ENCODE measurements at regions not wholly inside any gene's neighbourhood (a gene's known extent, or its start where the extent isn't known, plus 50 kb on each side); places are given as distances from the start of the nearest gene placed in this dataset.
"Not testable (repeated sequence)": the region's sequence is repeated elsewhere in the genome, so short reads cannot be mapped to it uniquely, and the experiment has no call there.

DNA sequence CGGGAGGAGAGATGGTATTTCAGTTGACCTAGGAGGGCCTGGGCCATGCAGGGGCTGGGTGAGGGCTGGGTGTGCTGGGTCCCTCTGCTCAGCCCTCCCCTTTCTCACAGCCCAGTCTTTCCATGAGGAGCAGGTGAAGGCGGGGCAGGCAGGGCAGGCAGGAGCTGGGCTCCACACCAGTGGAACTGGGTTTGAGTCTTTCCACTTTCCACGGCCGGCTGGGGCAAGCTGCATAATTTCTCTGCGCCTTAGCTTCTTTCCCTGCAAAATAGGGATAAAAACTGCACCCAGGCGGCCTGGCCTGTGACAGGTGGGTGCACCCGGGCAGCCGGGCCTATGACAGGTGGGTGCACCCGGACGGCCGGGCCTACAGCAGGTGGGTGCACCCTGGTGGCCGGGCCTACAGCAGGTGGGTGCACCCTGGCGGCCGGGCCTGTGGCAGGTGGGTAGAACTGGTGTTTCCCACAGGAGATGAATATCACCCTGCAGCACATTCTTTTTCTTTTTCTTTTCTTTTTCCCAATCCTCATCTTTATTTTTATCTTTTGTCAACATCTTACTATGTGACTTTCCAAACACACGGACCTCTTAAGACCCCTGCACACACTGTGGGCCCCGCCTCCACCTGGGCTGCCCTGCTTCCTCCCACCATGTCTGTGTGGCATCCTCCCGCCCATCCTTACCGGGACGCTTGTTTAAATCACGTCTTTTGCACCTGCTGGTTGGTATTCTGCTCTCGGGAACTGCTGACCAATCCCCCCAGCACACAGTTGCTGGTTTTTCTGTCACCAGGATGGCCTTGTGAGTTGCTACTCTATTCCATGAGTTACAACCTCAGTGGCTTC is 111.3 kb downstream of the NPIPB11 start:
- DNase-seq = not testable (repeated sequence)

DNA sequence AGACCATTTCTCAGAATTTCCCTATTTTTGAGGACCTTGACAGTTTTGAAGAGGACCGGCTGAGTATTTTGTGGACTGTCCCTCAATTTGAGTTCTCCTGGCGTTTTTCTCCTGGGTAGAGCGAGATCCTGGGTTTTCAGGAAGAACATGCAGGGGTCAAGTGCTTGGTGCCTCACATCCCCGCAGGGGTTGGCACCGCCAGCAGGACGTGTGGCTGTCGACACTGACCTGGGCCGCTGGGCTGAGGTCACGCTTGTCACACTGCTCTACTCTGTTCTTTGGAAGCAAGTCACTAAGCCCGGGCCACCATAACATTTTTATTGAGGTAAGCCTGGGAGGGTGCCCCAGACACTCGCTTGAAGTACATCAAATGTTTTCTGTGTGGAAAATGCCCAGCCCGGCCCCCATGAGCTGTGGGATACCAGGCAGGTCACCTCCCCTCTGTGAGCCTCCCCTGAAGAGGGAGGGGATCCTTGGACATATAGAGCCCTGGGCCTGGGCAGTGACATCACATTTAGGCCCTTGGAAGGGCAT is 112.0 kb downstream of the NPIPB11 start:
- not testable (repeated sequence) for DNase-seq

DNA sequence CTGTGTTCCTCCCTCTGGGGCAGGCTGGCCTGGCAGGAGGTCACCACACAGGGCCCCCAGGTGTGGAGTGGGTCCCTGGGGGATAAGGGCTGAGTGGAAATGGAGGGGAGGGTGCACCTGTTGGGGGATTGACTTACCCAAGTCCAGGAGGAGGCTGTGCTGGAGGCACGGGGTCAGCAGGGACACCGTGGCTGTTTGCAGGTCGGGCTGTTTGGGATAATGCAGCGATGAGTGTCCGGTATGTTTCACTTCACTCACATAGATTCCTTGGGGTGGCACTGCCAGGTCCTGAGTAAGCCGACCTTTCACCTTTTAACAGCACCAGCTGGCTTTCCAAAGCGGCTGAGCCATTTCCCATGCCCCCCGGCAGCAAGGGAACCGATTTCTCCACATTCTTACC is 113.0 kb downstream of the NPIPB11 start:
- not testable (repeated sequence) for DNase-seq

DNA sequence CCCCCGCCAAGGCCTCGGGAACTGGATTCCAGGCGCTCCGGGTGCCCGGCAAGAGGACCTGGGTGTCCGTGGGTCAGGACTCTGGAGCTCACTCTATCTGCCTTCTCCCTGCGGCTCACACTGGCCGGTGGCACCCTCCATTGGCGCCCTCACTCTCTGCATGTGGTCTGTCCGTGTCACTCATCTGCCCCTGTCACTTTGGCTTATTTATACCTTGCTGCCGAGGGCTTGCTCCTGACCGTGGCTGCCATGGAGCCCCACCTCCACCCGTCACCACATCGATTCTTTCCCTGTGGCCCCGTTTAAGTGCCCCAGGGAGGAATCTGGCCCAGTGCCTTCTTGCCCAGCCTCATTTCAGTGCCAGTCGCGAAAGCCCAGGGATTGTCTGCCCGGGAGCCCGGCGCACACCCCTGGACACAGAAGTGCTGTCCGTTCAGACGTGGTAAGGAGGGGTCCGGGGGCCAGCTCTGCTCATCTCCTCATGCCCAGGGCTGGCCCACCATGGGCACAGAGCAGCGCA is 113.5 kb downstream of the NPIPB11 start:
- not testable (repeated sequence) for DNase-seq

DNA sequence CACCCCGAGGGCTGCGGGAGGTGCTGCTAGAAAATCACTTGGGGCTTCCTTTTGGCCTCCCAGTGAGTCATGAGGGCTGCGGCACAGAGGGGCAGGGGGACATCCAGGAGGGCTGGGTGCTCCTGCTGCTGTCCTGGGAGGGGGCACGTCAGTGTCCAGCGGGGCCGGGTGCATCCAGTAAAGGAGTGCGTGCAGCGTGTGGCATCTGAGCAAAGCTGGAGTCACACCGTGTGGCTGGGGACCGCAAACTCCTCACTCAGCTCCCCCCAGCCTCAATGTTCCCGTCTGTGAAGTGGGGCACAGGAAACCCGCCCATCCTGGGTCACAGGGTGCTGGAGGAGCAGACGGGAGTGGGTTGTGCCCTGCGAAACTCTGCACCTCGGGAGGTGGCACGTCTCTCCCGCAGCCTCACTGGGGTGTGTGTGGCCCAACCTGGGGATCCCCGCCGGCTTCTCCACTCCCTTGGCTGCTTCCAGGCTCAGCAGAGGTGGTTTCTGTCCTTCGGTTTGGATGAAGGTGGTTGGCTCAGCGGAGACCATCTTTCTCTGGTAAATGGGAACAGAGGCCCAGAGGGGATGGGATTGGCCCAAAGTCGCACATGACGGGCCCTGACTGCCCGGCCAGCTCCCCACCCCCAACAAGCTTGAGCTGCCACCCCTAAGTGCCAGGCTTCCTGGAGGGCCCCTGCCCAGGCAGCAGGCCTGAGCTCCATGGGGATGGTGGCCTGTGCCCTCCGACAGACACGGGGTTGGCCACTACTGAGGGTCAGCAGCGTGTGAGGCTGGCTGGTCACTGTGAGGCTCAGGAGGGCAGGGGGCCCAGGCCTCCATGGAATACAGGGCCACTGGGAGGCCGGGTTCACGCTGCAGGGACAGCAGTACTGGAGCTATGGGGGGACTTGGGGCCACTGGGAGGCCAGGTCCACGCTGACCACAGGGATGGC is 114.9 kb downstream of the NPIPB11 start:
- peak; percentile 39 for DNase-seq

DNA sequence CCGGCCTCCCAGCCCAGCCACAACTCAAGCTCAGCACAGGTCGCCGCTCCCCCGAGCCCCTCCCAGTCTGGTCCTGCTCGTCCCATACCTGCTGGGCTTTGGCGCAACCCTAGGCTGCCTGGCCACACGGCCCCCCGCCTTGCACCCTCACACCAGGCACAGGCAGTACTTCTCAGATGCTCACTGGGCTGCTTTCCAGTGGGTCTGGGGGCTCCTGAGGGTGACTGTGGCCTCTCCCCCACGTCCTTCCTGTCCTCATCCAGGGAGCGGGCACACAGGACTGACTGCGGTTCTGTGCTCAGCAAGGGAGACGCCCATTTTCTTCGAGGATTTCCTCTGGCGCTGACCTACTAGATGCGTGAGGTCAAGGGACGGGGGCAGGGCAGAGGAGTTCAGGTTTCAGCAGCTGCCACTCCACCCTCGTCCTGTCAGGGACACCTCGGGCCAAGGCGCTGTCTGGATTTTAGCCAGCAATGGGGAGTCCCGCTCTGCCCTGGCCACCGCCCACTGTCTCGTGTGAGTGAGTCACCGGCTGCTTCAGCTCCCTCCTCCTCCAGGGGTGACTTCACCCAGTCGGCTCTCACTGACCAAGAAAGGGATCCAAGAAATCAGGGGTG is 115.8 kb downstream of the NPIPB11 start:
- peak; percentile 89 for DNase-seq

DNA sequence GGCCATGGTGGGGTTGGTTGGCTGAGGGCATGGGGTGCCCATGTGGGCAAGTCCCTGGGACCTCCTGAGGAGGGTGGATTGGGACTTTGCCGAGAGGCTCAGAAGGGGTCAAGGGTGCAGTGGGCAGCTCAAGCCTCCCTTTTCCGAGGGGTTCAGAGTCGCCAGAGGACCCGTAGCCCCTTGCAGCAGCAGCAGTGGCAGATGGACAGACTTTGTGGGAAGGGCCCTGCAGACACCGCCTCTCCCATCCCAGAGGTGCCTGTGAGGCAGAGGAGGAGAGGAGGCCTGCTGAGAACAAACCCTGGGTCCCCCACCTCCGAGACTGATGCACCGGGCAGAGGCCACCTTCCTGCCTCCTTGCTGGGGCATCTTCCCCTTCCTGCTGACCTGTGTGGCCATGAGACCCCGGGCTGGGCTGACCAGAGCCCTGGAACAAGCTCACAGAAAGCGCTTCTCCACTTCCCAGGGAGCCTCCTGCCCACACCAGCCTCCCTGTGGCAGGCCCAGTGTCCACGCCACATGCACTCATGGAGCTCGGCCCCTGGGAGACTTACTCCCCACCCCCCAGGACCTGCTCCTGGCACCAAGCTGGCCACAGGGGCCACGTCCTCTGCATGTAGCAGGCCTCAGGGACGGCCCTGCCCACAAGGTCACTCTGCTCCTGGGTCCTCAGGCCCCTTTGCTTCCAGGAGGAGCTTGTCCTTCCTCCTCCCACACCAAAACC is 116.8 kb downstream of the NPIPB11 start:
- DNase-seq = not testable (repeated sequence)

DNA sequence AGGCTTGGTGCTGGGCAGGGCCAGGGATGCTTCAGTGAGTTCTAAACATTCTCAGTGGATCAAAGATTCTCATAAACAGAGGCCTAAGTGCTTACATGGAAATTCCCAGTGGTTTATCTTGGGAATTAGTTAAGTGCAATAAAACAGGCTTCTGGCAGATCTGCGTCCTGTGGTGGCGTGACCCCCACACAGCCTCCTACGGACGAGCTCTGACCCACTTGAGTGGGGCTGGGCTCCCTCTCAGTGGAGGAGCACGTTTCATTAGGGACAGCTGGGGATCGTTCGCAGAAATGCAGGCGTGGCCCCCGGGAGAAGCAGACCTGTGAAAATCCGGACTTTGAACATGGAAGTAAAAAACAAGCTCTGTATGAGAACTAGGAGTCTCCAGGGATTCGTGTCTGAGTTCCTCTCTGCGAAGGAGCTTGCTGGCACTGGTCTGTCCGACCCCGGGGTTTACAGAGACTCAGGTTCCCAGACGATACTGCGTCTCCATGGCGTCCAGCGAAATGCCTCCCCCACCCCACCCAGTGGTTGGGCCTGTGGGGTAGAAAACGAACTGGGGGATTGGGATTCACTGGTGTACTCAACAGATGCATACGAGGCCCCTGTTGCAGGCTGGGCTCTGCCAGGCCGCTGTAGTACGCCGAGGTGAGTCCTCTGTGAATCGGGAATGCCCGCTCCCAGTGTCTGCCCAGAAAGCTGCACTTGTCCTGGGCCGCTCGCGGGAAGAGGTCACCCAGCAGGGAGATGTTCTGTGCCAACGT is 117.6 kb downstream of the NPIPB11 start:
- DNase-seq = not testable (repeated sequence)

DNA sequence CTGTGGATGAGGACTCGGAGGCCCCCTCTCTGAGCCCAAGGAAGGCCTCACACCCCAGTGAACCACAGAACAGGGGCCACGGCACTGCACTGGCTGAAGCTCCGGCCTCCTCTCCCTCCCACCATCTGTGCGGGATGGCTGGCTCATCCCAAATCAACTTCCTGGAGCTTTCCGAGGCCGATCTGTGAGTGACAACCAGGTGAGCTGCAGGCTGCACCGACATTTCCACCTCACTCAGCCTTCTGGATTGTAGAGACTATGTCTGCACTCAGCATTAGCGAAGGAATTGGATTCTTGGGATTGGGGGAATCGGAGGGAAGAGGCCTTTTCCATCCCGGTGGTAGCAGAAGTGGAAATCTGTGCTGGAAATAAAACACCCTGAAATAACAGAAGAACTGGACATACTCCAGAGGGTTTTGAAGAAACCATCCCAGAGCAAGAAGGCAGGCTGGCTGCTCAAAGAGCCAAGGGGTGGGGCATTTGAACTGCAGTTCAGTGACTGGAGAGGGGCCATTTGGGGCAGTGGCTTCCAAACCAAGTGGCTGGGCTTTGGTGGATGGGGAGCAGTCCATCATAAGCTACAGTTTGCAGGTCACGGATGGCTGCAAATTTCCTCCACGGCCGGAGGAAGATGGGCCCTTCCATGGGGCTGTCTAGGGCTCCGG is 118.5 kb downstream of the NPIPB11 start:
- not testable (repeated sequence) for DNase-seq

DNA sequence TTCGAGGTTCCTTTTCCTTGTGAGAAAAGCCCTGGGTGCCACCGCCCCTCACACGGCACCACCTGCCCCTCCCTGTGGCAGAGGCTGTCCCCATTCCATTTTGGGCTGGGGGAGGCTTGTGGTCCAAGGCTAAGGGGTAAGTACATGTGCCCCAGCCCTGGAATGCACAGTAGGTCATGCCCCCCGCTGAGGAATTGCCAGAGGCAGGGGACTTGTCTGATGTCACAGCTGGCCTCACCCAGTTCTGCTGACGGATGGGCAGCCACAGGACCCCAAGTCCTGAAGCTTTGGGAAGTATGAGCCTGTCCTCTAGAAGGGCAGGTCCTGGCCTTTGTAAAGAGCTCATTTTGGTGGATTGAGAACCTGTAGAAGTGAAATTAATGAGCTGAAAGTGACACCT is 119.3 kb downstream of the NPIPB11 start:
- DNase-seq = not testable (repeated sequence)

DNA sequence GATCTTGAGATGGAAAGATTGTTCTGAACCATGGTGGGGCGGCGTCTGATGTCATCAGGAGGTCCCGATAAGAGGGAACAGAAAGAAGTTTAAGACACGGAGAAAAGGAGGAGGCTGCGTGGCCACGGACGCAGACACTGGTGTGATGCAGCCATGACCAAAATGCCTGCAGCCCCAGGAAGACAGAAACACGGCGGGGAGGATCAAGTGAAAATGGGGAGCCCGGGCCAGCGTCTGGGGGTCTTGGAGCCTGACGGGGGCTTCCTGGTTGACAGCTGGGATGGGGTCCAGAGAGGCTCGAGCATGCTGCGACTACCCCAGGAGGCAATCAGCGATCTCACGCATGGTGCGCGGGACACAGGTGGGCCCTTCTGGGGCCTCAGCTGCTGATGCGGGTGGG is 119.7 kb downstream of the NPIPB11 start:
- not testable (repeated sequence) for DNase-seq

DNA sequence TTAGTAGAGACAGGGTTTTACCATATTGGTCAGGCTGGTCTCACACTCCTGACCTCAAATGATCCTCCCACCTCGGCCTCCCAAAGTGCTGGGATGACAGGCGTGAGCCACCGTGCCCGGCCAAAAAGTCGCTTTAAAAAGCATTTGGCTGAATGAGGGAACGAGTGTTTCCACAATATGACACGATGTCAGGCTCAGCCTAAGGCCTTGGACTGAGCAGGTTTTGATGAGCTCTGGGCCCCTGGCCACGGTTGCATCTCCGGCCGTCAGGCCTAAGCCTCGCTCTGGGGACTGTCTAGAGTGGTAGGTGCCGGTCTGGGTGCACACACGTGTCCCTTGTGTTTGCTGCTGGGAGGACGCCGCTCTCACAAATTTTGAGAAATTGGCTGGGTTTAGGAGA is 120.3 kb downstream of the NPIPB11 start:
- DNase-seq = not testable (repeated sequence)

DNA sequence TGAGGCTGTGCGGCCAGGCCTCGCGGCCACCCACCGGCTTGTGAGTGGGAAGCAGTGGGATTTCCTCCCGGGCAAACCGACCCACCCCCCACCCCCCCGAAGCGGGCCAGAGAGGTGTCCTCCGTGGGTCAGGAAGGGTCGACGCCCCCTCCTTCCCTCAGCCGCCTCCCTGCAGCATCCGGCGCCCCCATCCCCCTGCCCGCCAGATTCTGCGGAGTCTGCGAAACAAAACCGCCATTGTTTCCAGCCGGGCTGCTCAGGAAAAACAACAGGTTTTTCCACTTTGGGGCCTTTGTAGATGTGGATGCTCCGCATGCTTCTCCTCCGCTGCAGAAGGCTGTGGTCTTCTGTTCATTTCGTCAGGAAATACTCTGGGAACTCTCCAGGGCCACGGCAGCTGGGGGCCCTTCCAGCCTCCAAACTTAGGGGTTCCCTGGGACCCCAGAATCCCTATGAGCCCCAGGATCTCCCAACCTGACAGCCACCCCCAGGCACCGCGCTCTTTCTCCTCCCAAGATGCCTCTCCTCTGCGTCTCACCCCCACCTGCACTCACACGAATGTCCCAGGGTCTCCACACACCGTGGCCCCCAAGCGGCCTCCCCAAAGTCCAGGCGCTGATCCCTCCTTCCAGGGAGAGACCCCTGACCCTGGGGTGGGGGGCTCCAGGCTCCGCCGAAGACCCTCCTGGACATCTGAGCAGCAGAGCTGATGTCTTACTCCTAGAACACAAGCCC is 121.2 kb downstream of the NPIPB11 start:
- not testable (repeated sequence) for DNase-seq

DNA sequence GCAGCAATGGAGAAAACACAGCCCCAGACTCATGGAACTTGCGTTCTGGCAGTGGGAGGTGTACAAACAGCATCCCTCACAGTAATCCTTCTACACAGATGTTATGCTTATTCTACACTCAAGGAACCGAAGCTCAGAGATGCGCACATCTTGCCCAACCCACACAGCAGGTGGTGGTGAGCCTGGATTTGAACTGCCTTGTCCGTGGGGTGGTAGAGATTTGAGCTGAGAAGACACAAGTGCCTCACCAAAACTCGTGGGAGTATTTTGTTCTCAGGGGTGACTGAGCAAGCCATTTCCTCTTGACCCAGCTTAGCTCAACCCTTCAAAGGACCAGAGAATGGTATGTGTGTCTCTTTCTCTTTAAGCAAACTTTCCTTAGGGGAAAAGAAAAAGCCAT is 121.8 kb downstream of the NPIPB11 start:
- DNase-seq = not testable (repeated sequence)

DNA sequence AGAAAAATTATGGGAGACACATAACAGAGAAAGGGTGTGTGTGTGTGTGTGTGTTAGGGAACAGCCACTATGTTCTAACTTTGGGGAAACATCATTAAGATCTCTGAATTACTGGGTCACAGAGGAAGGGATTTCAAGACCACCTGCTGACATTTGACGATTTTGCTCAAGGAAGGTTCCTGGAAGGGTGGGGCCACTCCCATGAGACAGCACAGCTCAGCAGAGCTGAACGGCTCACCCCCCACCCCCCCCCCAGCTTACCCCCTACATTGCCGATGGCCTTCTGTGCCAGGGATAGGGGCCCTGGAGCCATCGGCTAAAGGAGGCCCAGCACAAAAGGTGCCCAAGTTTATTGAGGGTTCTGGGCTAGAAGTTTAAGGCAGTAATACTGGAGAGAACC is 122.4 kb downstream of the NPIPB11 start:
- DNase-seq = not testable (repeated sequence)

DNA sequence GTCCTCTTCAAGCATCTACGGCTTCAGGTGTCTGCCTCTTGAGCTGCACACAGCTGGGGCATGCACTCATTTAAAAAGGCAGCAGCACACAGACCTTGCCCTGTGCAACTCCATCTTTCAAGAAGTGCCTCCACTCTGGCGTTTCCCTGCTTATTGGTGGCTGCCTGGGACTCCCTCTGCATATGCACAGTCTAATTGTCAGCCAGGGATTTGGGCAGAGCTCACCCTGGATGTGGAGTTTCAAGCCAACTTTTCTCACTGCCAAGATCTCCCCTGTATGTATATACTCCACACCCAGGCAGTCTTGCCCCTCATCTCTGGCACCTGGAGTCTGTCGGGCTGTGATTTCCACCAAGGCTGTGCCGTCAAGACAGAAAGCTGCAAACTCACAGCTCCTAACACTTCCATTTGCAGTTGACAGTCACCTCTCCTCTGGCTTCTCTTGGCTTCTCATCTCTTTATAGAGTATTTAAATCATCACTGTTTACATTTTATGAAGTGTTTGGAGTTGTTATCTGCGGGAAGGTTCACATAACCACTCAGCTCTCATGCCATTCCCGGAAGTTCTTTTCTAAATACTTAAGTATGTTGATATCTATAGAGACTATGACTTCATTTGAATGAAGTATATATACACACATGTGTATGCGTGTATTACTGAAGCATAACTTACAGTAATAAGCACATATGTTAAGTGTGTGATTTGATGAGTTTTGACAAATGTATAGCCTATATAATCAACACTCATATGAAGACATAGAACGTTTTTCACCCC is 128.2 kb downstream of the NPIPB11 start:
- not testable (repeated sequence) for DNase-seq

DNA sequence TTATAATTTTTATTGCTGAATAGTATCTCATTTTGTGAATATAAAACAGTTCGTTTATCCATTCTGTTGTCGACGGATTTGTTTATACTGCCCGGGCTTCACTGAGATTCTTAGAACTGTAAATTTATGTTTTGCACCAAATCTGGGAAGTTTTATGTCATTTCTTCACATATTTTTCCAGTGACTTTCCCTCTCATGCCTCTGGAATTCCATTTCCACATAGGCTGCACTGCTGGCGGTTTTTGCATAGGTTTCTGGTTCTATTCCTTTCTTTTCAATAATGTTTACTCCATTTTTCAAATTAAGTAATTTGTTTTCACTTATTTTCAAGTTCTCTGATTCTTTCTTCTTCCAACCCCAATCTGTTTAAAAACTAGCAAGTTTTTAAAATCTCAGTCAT is 130.1 kb downstream of the NPIPB11 start:
- DNase-seq = not testable (repeated sequence)

DNA sequence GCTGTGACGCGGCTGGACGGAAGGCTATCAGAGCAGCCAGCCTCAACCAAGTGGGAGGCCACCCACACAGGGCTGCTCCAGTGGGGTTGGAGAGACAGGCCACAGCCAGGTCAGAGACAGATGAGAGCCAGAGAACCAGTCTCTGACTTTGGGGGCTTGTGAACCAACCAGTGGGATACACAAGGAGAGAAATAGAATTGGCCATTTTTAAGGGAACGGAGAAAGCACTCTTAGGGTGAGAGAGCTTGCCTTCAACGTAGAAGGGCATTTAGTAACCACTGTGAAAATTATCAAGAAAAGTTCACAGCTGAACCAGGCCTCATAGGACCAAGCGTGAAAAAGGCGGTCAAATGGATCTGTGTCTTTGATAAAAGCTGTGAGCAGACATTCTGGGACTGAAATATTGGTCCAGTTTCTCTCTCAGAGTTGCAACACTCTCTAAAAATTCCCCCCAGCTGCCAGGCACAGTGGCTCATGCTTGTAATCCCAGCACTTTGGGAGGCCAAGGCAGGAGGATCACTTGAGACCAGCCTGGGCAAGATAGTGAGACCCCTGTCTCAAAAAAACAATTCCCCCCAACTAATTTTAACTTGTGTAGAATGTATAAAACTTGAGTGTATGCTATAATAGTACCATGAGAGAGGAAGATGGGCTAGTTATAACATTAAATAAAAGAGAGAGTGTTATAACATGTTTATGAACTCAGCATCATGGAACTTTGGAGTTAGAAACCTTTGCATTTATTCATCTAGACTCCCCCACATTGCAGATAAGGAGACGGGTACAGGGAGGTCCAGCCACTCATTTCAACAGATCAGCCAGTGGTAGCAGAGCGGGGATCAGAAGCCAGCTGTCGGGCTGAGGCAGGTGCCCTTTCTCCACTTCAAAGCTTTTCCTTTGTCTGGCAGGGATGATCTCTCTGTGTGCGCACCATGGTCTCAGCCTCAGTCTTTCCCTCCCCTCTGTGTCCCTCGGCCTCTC is 132.2 kb downstream of the NPIPB11 start:
- not testable (repeated sequence) for DNase-seq
